Neural crest cell (in vitro differentiated cells): ENCODE measurements at regions not wholly inside any gene's neighbourhood (a gene's known extent, or its start where the extent isn't known, plus 50 kb on each side); places are given as distances from the start of the nearest gene placed in this dataset.

Experiments
- DNase-seq: peaks from one replicate; pipeline ENCODE4 v3.0.0; 2021; ENCODE audit warnings: low read depth, mixed read lengths, low spot score
- H3K27ac Mint-ChIP-seq: one replicate; pipeline ENCODE4 v1.8.0; 2021; ENCODE audit warnings: mild to moderate bottlenecking, mixed read lengths; ENCODE audit not compliant: unreplicated experiment
- H3K27me3 Mint-ChIP-seq: 2 replicates; pipeline ENCODE4 v1.8.0; 2021; ENCODE audit warnings: low read depth, mild to moderate bottlenecking, mixed read lengths
- H3K36me3 Mint-ChIP-seq: 2 replicates; pipeline ENCODE4 v1.8.0; 2021; ENCODE audit warnings: low read depth, mild to moderate bottlenecking, mixed read lengths
- H3K4me1 Mint-ChIP-seq: 2 replicates; pipeline ENCODE4 v1.8.0; 2021; ENCODE audit warnings: mixed read lengths
- H3K4me3 Mint-ChIP-seq: one replicate; pipeline ENCODE4 v1.8.0; 2021; ENCODE audit warnings: mild to moderate bottlenecking, mixed read lengths
- H3K9me3 Mint-ChIP-seq: 2 replicates; pipeline ENCODE4 v1.8.0; 2021; ENCODE audit warnings: mixed read lengths
- TF ChIP-seq, protein P1 (sequence below): fragments of 200-600 bp; sonication (generic); conservative IDR thresholded peaks from 2 replicates; pipeline ENCODE4 v1.5.0; 2021; ENCODE audit warnings: antibody characterized with exemption, mild to moderate bottlenecking

DNA sequence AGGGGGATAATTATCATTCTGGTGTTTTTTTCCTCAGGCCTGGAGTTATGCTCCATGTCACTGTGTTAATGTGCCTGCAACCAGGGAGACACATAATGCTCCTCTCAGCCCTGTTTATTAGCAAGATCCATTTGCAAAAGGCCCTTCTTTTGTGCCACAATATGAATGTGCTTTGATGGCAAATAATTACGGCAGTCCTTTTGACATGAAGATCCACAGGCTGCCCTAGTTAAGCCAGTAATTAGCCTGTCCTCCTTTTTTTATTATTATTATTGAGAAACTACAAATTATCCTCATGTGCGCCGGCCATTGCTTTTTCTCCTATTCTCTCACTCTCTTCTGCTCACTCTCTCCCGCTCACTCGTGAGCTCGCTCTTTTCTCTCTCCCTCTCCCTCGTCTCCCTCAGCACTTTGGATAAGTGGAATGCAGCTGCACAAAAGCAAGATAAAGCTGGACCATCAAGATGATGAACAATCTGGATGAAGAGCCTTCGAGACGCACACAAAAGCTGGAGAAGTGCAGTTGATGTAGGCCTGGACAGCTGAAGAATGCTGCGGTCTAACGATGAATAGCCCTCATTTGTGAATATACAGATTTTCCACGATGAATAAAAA lies 762.3 kb downstream of the BCL11A start:
- H3K27ac Mint-ChIP-seq = peak overlapping the region; percentile 57

DNA sequence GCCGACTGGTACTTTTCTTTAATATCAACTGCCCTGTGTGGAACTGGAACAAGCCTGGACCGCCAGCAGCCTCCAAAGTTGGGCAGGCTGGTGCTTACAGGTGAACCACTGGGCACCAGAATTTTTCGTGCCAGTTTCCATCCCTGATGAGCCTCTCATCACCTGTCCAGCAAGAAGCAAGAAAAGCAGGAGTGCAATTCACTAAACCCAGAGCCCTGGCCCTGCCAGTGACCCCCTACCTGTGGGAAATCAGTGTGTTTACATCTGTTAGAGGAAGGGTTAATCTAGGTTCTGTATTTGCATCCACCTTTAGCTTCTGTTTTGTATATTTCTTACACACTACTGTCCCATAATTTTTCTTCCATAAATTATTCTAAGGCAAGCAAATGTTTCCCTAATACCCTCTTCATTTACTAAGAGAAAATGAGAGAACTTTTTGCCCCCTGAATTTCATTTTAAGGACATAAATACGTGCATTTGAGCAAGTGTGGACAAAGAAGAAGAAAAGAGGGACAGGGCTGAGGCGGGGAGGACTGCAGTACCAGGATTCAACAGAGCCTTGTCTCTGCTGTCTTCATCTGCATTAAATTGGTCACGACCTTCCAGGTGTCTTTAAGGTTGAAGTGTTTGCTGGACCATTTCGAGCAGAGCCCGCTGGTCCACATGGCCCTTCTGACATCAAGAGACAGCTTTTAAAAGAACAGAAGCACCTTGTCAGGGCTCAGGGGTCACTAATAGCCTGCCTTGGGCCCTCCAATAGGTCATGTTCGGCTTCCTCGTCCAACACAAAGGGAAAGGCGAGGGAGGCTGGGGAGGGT lies 763.1 kb downstream of the BCL11A start:
- no peak for DNase-seq
- TF ChIP-seq, protein P1, sequence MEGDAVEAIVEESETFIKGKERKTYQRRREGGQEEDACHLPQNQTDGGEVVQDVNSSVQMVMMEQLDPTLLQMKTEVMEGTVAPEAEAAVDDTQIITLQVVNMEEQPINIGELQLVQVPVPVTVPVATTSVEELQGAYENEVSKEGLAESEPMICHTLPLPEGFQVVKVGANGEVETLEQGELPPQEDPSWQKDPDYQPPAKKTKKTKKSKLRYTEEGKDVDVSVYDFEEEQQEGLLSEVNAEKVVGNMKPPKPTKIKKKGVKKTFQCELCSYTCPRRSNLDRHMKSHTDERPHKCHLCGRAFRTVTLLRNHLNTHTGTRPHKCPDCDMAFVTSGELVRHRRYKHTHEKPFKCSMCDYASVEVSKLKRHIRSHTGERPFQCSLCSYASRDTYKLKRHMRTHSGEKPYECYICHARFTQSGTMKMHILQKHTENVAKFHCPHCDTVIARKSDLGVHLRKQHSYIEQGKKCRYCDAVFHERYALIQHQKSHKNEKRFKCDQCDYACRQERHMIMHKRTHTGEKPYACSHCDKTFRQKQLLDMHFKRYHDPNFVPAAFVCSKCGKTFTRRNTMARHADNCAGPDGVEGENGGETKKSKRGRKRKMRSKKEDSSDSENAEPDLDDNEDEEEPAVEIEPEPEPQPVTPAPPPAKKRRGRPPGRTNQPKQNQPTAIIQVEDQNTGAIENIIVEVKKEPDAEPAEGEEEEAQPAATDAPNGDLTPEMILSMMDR = no peak
- no peak overlapping the region for H3K4me3 Mint-ChIP-seq
- H3K4me1 Mint-ChIP-seq = peaks cover 13% of the 10 kb centered on the region
- no peak overlapping the region for H3K27ac Mint-ChIP-seq
- H3K36me3 Mint-ChIP-seq = no peaks in the 10 kb centered on the region
- H3K27me3 Mint-ChIP-seq = no peaks in the 10 kb centered on the region
- H3K9me3 Mint-ChIP-seq = peaks cover 8% of the 10 kb centered on the region

More for the DNA sequence above, 762.3 kb downstream of the BCL11A start:
- TF ChIP-seq, protein P1 = no peak
- H3K27me3 Mint-ChIP-seq = no peaks in the 10 kb centered on the region
- DNase-seq = no peak
- H3K36me3 Mint-ChIP-seq = no peaks in the 10 kb centered on the region
- H3K9me3 Mint-ChIP-seq = peaks cover 8% of the 10 kb centered on the region
- H3K4me3 Mint-ChIP-seq = no peak overlapping the region
- peaks cover 13% of the 10 kb centered on the region for H3K4me1 Mint-ChIP-seq

DNA sequence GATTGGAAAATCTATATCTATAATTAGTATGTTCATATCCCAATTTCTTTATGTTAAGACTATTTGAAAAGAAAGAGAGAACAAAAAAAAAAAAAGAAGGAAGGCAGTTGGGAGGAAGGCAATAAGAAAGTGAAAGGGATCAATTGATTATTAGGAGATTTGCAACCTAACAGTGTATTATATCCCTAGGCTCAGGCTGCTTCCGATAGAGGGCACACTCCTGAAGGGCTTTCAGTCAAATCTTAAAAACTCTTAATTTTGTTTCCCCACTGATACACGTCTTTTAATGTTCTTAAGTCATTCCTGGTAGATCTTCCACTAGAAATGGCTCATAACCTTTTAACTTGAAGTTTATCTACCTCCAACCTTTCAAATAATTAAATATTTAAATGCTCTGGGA lies 763.9 kb downstream of the BCL11A start:
- DNase-seq = no peak
- peaks cover 13% of the 10 kb centered on the region for H3K4me1 Mint-ChIP-seq
- H3K27ac Mint-ChIP-seq = no peak overlapping the region
- H3K4me3 Mint-ChIP-seq = no peak overlapping the region
- peaks cover 2% of the 10 kb centered on the region for H3K9me3 Mint-ChIP-seq
- no peaks in the 10 kb centered on the region for H3K36me3 Mint-ChIP-seq
- TF ChIP-seq, protein P1 = peak; percentile 17
- H3K27me3 Mint-ChIP-seq = no peaks in the 10 kb centered on the region

DNA sequence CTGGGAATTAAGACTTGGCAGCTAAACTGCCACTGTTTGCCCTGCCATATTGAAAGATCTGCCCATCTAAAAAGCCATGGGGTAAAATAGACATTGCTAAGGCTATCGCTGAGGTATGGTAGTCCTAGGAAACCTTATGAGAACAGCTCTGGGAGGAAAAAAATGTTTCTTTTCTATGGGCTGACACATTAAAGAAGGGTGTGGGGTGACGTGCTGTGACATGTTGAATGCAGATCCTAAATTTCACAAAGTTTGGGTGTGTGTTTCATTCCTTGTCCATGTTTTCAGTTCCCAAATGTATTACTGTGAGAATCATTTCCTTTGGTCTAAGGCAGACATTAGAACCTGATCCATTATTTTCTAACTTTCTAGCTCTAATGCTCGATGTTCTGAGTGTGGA lies 766.4 kb downstream of the BCL11A start:
- TF ChIP-seq, protein P1 = no peak
- H3K27me3 Mint-ChIP-seq = no peaks in the 10 kb centered on the region
- no peaks in the 10 kb centered on the region for H3K9me3 Mint-ChIP-seq
- DNase-seq = no peak
- no peaks in the 10 kb centered on the region for H3K36me3 Mint-ChIP-seq
- H3K4me3 Mint-ChIP-seq = no peak overlapping the region
- H3K4me1 Mint-ChIP-seq = peaks cover 13% of the 10 kb centered on the region
- H3K27ac Mint-ChIP-seq = no peak overlapping the region

DNA sequence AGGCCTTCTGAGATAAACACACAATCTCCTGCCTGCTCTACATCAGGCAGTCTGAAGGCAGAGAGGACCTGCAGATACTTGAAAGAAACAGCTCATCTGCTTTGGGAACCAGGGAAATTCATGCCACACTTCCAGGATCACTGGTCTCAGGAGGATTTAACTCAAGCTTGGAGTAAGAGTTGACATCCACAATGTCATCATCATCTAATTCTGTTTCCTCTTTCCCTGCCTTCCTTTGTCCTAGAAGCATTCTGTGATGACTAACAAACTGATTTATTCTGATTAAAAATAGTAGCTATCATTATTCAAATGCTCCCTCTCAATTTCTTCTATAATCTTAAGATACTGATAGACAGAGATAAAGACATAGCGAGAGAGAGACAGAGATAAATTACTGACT lies 766.8 kb downstream of the BCL11A start:
- TF ChIP-seq, protein P1 = no peak
- Mint-ChIP-seq H3K27me3 (no peaks in the 10 kb centered on the region), H3K36me3 (no peaks in the 10 kb centered on the region), H3K4me1 (peaks cover 13% of the 10 kb centered on the region), H3K27ac (no peak overlapping the region), H3K4me3 (no peak overlapping the region), H3K9me3 (no peaks in the 10 kb centered on the region)
- no peak for DNase-seq
